ENCODE measurements at regions not wholly inside any gene's neighbourhood (a gene's known extent, or its start where the extent isn't known, plus 50 kb on each side); places are given as distances from the start of the nearest gene placed in this dataset.

GRCh38 chrX:10393241-10393640 is 227.1 kb downstream of the MID1 start:
- no peak for DNase-seq

GRCh38 chrX:10393899-10394298 is 226.5 kb downstream of the MID1 start:
- DNase-seq, result no peak

- no peak for DNase-seq
Observed at GRCh38 chrX:10395179-10395578, 225.2 kb downstream of the MID1 start.
